ENCODE measurements at regions not wholly inside any gene's neighbourhood (a gene's known extent, or its start where the extent isn't known, plus 50 kb on each side); places are given as distances from the start of the nearest gene placed in this dataset.

DNA sequence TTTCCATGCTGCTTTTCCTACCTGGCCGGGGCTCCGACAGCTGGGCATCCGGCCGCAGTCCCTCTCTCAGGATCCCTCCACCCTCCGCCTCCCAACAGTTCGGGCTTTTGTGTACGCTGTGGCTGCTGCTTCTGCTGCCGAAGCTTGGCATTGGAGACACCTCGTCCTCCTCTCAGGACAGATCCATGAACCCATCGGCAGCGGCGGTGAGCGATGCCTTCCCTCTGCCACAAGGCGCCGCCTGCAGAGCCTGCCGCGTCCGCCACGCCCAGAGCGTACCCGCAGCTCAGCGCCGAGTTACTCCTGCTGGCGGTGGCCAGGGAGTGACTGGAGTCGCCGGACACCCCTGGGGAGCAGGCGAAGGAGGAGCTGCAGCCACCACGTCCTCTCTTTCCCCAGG is 2032.8 kb downstream of the TP53TG3F start:
- DNase-seq (ENCODE audit: low spot score): no peak
- no peaks in the 10 kb centered on the region for H3K27me3 Mint-ChIP-seq (ENCODE audit: low read depth)
- TF ChIP-seq, protein P1, sequence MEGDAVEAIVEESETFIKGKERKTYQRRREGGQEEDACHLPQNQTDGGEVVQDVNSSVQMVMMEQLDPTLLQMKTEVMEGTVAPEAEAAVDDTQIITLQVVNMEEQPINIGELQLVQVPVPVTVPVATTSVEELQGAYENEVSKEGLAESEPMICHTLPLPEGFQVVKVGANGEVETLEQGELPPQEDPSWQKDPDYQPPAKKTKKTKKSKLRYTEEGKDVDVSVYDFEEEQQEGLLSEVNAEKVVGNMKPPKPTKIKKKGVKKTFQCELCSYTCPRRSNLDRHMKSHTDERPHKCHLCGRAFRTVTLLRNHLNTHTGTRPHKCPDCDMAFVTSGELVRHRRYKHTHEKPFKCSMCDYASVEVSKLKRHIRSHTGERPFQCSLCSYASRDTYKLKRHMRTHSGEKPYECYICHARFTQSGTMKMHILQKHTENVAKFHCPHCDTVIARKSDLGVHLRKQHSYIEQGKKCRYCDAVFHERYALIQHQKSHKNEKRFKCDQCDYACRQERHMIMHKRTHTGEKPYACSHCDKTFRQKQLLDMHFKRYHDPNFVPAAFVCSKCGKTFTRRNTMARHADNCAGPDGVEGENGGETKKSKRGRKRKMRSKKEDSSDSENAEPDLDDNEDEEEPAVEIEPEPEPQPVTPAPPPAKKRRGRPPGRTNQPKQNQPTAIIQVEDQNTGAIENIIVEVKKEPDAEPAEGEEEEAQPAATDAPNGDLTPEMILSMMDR (IDR thresholded peaks at IDR 0.05): no peak
- H3K4me1 Mint-ChIP-seq (ENCODE audit: low read depth): no peaks in the 10 kb centered on the region
- H3K36me3 Mint-ChIP-seq (ENCODE audit: low read depth): no peaks in the 10 kb centered on the region
- peaks cover 54% of the 10 kb centered on the region for H3K9me3 Mint-ChIP-seq (ENCODE audit: low read depth)
- no peak overlapping the region for H3K4me3 Mint-ChIP-seq (ENCODE audit: unreplicated experiment)
- H3K27ac Mint-ChIP-seq (ENCODE audit: unreplicated experiment): no peak overlapping the region

DNA sequence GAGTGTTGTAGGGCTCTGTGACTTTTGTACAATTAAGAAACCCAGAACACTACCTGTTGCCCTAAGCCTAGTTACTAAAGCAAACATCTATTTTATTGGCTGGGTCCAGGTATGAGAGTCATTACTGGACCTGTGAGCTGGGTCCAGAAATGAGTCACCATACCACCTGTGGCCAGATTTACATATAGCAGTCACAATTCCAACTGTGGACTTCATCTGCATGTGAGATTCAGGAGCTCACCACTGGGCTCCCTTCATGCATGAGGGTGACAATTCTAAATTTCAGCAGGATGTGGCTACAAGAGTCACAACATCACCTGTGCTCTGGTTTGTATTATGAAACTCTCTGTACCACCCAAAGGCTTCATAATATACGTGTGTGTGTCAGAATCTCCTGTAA is 2038.0 kb downstream of the TP53TG3F start:
- Mint-ChIP-seq H3K4me3 (ENCODE audit: unreplicated experiment) (no peak overlapping the region), H3K4me1 (ENCODE audit: low read depth) (no peaks in the 10 kb centered on the region), H3K27me3 (ENCODE audit: low read depth) (no peaks in the 10 kb centered on the region), H3K36me3 (ENCODE audit: low read depth) (no peaks in the 10 kb centered on the region), H3K27ac (ENCODE audit: unreplicated experiment) (no peak overlapping the region), H3K9me3 (ENCODE audit: low read depth) (peaks cover 61% of the 10 kb centered on the region)
- DNase-seq (ENCODE audit: low spot score): no peak
- TF ChIP-seq, protein P1 (IDR thresholded peaks at IDR 0.05): no peak

DNA sequence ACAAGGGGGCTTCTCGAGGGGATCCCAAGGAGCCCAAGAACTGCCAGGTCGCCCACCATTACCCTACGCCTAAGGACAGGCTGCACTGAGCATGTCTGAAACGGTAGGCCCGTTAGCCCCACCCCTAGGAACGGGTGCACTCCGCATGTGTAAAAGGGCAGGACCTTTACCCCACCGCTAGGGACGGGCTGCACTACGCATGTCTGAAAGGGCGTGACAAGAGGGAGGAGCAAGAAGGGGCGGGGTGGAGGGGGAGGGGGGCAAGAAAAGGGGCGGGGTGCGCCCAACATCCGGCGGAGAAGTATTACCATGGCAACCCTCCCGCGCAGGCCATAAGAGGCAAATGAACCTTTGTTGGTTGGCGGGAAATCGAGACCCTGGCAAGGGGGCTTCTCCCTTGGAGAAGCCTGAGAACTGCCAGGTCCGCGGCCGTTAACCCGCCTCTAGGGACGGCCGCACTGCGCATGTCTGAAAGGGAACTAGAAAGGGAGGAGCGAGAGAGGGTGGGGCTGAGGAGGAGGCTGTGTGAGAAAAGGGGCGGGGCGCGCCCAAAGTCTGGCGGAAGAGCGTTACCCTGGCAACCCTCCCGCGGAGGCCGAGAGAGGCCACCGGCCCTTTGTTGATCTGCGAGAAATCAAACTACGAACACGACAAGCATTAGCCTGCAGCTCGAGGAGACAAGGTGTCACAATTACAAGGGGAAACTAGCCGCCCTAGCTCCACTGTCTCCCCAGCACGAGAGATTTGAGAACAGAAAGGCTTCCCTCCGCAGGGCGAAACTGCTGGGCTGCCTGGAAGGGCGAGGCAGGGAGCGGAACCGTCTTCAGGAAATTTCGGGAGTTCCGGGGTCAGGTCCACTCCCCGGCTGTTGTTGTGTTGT is 2046.8 kb downstream of the TP53TG3F start:
- Mint-ChIP-seq H3K27me3 (ENCODE audit: low read depth) (no peaks in the 10 kb centered on the region), H3K9me3 (ENCODE audit: low read depth) (peaks cover 64% of the 10 kb centered on the region), H3K36me3 (ENCODE audit: low read depth) (no peaks in the 10 kb centered on the region), H3K4me1 (ENCODE audit: low read depth) (no peaks in the 10 kb centered on the region), H3K27ac (ENCODE audit: unreplicated experiment) (no peak overlapping the region), H3K4me3 (ENCODE audit: unreplicated experiment) (no peak overlapping the region)
- TF ChIP-seq, protein P1 (IDR thresholded peaks at IDR 0.05): no peak
- no peak for DNase-seq (ENCODE audit: low spot score)

DNA sequence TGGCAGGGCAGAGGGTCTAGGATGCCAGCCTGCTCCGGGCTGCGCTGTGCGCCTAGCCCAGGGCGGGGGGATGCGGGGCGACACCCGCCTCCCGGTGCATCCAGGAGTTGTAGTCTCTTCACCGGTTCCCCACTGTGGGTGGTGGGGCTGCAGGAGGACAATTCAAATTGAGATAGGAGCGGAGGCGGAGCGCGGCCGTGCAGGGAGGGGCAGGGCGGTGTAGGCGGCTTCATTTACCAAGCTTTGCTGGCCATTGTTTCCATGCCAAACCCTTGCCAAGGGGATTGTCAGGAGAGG is 2047.4 kb downstream of the TP53TG3F start:
- no peaks in the 10 kb centered on the region for H3K36me3 Mint-ChIP-seq (ENCODE audit: low read depth)
- no peaks in the 10 kb centered on the region for H3K27me3 Mint-ChIP-seq (ENCODE audit: low read depth)
- no peak overlapping the region for H3K4me3 Mint-ChIP-seq (ENCODE audit: unreplicated experiment)
- DNase-seq (ENCODE audit: low spot score): no peak
- H3K27ac Mint-ChIP-seq (ENCODE audit: unreplicated experiment): no peak overlapping the region
- H3K4me1 Mint-ChIP-seq (ENCODE audit: low read depth): no peaks in the 10 kb centered on the region
- peaks cover 65% of the 10 kb centered on the region for H3K9me3 Mint-ChIP-seq (ENCODE audit: low read depth)
- TF ChIP-seq, protein P1 (IDR thresholded peaks at IDR 0.05): no peak

DNA sequence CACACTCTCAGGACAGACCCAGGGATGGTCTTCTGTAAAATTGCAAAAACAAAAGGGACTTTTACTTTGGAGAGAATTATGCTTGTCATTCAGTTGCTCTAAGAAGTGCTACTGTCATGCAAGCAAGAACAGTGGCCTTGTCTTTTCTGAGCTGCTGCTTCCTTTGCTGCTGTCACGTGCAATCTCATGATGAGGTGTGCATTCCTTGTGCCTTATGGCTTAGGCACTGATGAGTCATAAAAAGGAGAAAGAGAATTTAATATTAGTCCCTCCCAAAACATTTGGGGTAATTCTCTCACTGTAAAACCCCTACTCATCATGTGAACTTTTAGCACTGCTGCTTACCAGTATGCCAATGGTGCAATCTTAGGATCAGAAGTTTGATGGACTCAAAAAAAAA is 2051.3 kb downstream of the TP53TG3F start:
- H3K4me1 Mint-ChIP-seq (ENCODE audit: low read depth): no peaks in the 10 kb centered on the region

More for the DNA sequence above, 2051.3 kb downstream of the TP53TG3F start:
- Mint-ChIP-seq H3K27me3 (ENCODE audit: low read depth) (no peaks in the 10 kb centered on the region), H3K36me3 (ENCODE audit: low read depth) (no peaks in the 10 kb centered on the region), H3K27ac (ENCODE audit: unreplicated experiment) (no peak overlapping the region), H3K4me3 (ENCODE audit: unreplicated experiment) (no peak overlapping the region), H3K9me3 (ENCODE audit: low read depth) (peaks cover 56% of the 10 kb centered on the region)
- DNase-seq (ENCODE audit: low spot score): no peak
- TF ChIP-seq, protein P1 (IDR thresholded peaks at IDR 0.05): no peak

Data from chondrocyte (in vitro differentiated cells).